Heart right ventricle (tissue), 16 donors: ENCODE measurements at regions not wholly inside any gene's neighbourhood (a gene's known extent, or its start where the extent isn't known, plus 50 kb on each side); places are given as distances from the start of the nearest gene placed in this dataset.

ENCODE experiments used
- ATAC-seq, 8 donors: fragments of 200-7000 bp; cut with Tn5 transposase; one replicate each; pipeline ENCODE4 v1.9.1; 2020; ENCODE audit warnings: mild to moderate bottlenecking in 8 of 8, moderate library complexity in 8 of 8, moderate number of reproducible peaks in 1 of 8
- DNase-seq, 2 donors: peaks; one replicate each; pipeline ENCODE4 v3.0.0-alpha.2; 2020
- H3K27ac ChIP-seq, 10 donors: fragments of 200-600 bp; sonication (generic) in 2 of 10; one replicate each; pipeline versions ENCODE4 v1.5.0 to v1.8.0; 2020 to 2022; ENCODE audit warnings: mild to moderate bottlenecking in 3 of 10
- H3K27me3 ChIP-seq, 7 donors: fragments of 200-600 bp; one replicate each; pipeline ENCODE4 v1.8.0; 2021 to 2022; ENCODE audit warnings: mild to moderate bottlenecking in 2 of 7
- H3K36me3 ChIP-seq, 9 donors: fragments of 200-600 bp; sonication (generic) in 1 of 9; one replicate each; pipeline versions ENCODE4 v1.5.0 to v1.8.0; 2020 to 2022; ENCODE audit warnings: mild to moderate bottlenecking in 2 of 9
- H3K4me1 ChIP-seq, 9 donors: fragments of 200-600 bp; sonication (generic) in 1 of 9; one replicate each; pipeline versions ENCODE4 v1.5.0 to v1.8.0; 2020 to 2022; ENCODE audit warnings: mild to moderate bottlenecking in 4 of 9
- H3K4me3 ChIP-seq, 10 donors: fragments of 200-600 bp; sonication (generic) in 2 of 10; one replicate each; pipeline versions ENCODE4 v1.5.0 to v1.8.0; 2020 to 2022; ENCODE audit warnings: mild to moderate bottlenecking in 7 of 10, moderate library complexity in 2 of 10
- H3K9me3 ChIP-seq, 11 donors: fragments of 200-600 bp in 10 of 11; sonication (generic) in 2 of 11; one replicate each; pipeline versions ENCODE4 v1.5.0 to v1.8.0; 2013 to 2022; ENCODE audit warnings: mild to moderate bottlenecking in 2 of 11, control low read depth in 1 of 11, moderate library complexity in 1 of 11
- CTCF ChIP-seq, 9 donors: fragments of 200-600 bp; sonication (generic) in 2 of 9; IDR thresholded peaks; one replicate each; pipeline versions ENCODE4 v1.5.0 to v1.8.0; 2021 to 2022; ENCODE audit warnings: antibody characterized with exemption in 9 of 9, mild to moderate bottlenecking in 5 of 9, moderate library complexity in 1 of 9
- WGBS, 2 donors: extraction: QIAGEN DNeasy Blood & Tissue Kit; methylation state at CpG; one replicate each; pipeline ENCODE4 v1.1.7; 2013; ENCODE audit warnings: inconsistent platforms in 1 of 2; 5-methylcytosine and 5-hydroxymethylcytosine counted together
- intact Hi-C, 10 donors: fragments of 100-400 bp; cut with DNase I; formaldehyde crosslinking; loops; one replicate each; pipeline versions ENCODE4 v1.11.1 to v1.14.2; 2022
- donor health status: Arrhythmogenic right ventricular cardiomyopathy.
- donor health status: ischemic (EF 13 %, LVEDD 7.1; RV severe dilation, severe dysfunction).
- donor health status: healthy with polysubstance abuse.
- donor health status: DM: no; HTN: yes; CAD: no.
- donor health status: DM: no; HTN: no; CAD: no.
- donor health status: ischemic (EF 25% LVEDD 6.9; RV normal size, moderate dysfunction).
- donor health status: ischemic (EF 25% LVEDD 5.7; RV mildly dilated, moderate dysfunction).
- donor health status: healthy.
- donor health status: DM: yes; HTN: yes; CAD: no.
- donor health status: Ischemic cardiomyopathy.
- donor health status: ischemic (EF 35%, LVEDD 5.7; RV mildly dilated, moderate dysfunction).
- donor health status: nonischemic (EF 11% LVEDD 7.7; RV severe dilation, severe dysfunction).
- donor health status: DM: yes; HTN: yes; CAD: no.
- donor health status: PGD.
- donor health status: ischemic (EF 29% LVEDD 5.4; RV normal size, mild dysfunction).
- donor health status: nonischemic (EF 23%, LVEDD 6.1; RV moderate dilation, normal function).

GRCh38 chr16:6512512-6512911 lies 820.1 kb upstream of the RBFOX1 start:
- H3K27ac ChIP-seq: no peak overlapping the region
- 73 to 78% methylated on average over 2 of the region's 2 CpGs for WGBS, 2 donors
- H3K4me1 ChIP-seq: no peaks in the 10 kb centered on the region
- H3K27me3 ChIP-seq: no peaks in the 10 kb centered on the region
- H3K36me3 ChIP-seq: no peaks in the 10 kb centered on the region
- intact Hi-C loops: no loop called here
- ATAC-seq (no peak), DNase-seq (no peak)
- no peak for TF ChIP-seq CTCF (IDR thresholded peaks at IDR 0.05)
- peaks cover 0 to 23% (median 0%) of the 10 kb centered on the region in 11 donors for H3K9me3 ChIP-seq
- H3K4me3 ChIP-seq: no peak overlapping the region

- H3K27ac ChIP-seq: no peak overlapping the region
- H3K27me3 ChIP-seq: no peaks in the 10 kb centered on the region
- DNase-seq (no peak), ATAC-seq (no peak)
- intact Hi-C loops: no loop called here
- WGBS, 2 donors: 77 to 81% methylated on average over 7 of the region's 7 CpGs
- H3K4me1 ChIP-seq: no peaks in the 10 kb centered on the region
- TF ChIP-seq CTCF (IDR thresholded peaks at IDR 0.05): no peak
- no peaks in the 10 kb centered on the region for H3K36me3 ChIP-seq
- no peak overlapping the region for H3K4me3 ChIP-seq
- peaks cover 0 to 13% (median 0%) of the 10 kb centered on the region in 11 donors for H3K9me3 ChIP-seq
These were observed 822.4 kb upstream of the RBFOX1 start for GRCh38 chr16:6510261-6510660.

DNA sequence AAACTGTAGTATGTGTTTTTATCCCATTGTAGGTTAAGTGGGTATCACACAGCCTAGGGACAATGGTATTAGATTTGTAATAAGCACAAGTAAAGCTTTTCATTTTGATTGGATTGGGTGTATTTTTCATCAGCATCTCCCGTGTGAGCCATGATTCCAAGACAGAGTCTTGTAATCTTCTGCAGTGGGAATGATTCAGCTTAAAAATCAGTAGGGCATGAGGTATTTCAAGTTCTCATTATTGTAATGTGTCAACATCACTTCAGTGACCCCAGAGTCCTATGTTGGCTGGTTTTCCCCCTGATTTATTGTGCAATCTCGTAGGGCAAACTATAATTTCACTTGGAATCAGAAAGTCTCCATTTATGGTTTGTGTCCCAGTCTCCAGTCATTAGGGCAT lies 833.2 kb upstream of the RBFOX1 start:
- no peak overlapping the region for H3K4me3 ChIP-seq
- intact Hi-C loops: no loop called here
- 54 to 59% methylated on average over 2 of the region's 2 CpGs for WGBS, 2 donors
- H3K36me3 ChIP-seq: no peaks in the 10 kb centered on the region
- H3K27ac ChIP-seq: no peak overlapping the region
- ATAC-seq: no peak
- no peaks in the 10 kb centered on the region for H3K27me3 ChIP-seq
- no peaks in the 10 kb centered on the region for H3K4me1 ChIP-seq
- no peak for TF ChIP-seq CTCF (IDR thresholded peaks at IDR 0.05)
- H3K9me3 ChIP-seq: peaks cover 0 to 14% (median 0%) of the 10 kb centered on the region in 11 donors
- no peak for DNase-seq

DNA sequence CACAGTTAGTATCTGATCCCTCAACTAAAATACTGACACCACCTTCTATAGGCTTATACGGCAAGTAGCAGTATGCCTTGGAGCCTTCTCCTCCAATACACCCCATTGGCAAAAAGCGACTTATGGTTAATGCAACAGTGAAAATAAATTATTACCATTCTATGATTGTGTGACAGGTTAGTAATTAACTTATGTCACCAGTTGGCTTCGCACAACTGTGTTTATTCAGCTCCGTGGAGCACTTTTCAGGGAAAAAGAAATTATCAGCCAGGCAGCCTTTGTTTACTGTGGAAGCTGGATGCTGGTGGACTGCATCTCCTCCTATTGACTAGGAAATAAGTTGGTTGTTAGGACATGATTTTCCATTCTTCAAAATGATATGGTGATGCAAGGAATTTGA lies 833.8 kb upstream of the RBFOX1 start:
- Histone ChIP-seq H3K27me3 (no peaks in the 10 kb centered on the region), H3K4me1 (no peaks in the 10 kb centered on the region), H3K9me3 (peaks cover 0 to 12% (median 0%) of the 10 kb centered on the region in 11 donors), H3K27ac (no peak overlapping the region), H3K4me3 (no peak overlapping the region), H3K36me3 (no peaks in the 10 kb centered on the region)
- intact Hi-C loops: no loop called here
- TF ChIP-seq CTCF (IDR thresholded peaks at IDR 0.05): no peak
- ATAC-seq: no peak
- WGBS, 2 donors: 86 to 90% methylated on average over 4 of the region's 4 CpGs
- DNase-seq: no peak

GRCh38 chr16:6496996-6497395 lies 835.6 kb upstream of the RBFOX1 start:
- ATAC-seq (no peak), DNase-seq (no peak)
- no peak overlapping the region for H3K27ac ChIP-seq
- no peaks in the 10 kb centered on the region for H3K4me1 ChIP-seq
- no peak for TF ChIP-seq CTCF (IDR thresholded peaks at IDR 0.05)
- H3K27me3 ChIP-seq: no peaks in the 10 kb centered on the region
- no peaks in the 10 kb centered on the region for H3K36me3 ChIP-seq
- H3K9me3 ChIP-seq: peaks cover 0 to 11% (median 0%) of the 10 kb centered on the region in 11 donors
- WGBS, 2 donors: 35 to 62% methylated on average over 2 of the region's 2 CpGs
- no peak overlapping the region for H3K4me3 ChIP-seq
- intact Hi-C loops: no loop called here
